HEK293 (cell line): ENCODE measurements at regions not wholly inside any gene's neighbourhood (a gene's known extent, or its start where the extent isn't known, plus 50 kb on each side); places are given as distances from the start of the nearest gene placed in this dataset.
A peak's percentile ranks its signal among the peaks of the same experiment; 100 is the strongest.

Experiments
- GLIS1 ChIP-seq: fragments of 450-650 bp; formaldehyde crosslinking; IDR thresholded peaks from 2 replicates; pipeline ENCODE4 v1.5.1; 2016; ENCODE audit warnings: missing biosample characterization, missing genetic modification characterization
- HOXD13 ChIP-seq: sonication (generic); formaldehyde crosslinking; IDR thresholded peaks from 2 replicates; pipeline ENCODE4 v1.8.0; 2022; ENCODE audit warnings: missing genetic modification reagents, borderline replicate concordance
- INSM2 ChIP-seq: fragments of 450-650 bp; formaldehyde crosslinking; IDR thresholded peaks from 2 replicates; pipeline ENCODE4 v1.5.1; 2016; ENCODE audit warnings: missing biosample characterization, missing genetic modification characterization
- KLF7 ChIP-seq: fragments of 450-650 bp; formaldehyde crosslinking; IDR thresholded peaks from 2 replicates; pipeline ENCODE4 v1.5.1; 2016; ENCODE audit warnings: missing biosample characterization, missing genetic modification characterization, borderline replicate concordance
- MZF1 ChIP-seq: fragments of 450-650 bp; formaldehyde crosslinking; IDR thresholded peaks from 2 replicates; pipeline ENCODE4 v1.5.1; 2017; ENCODE audit warnings: missing biosample characterization, missing genetic modification characterization, borderline replicate concordance
- REST ChIP-seq: fragments of 450-650 bp; formaldehyde crosslinking; IDR thresholded peaks from 2 replicates; pipeline ENCODE4 v1.5.1; 2016; ENCODE audit warnings: missing biosample characterization, missing genetic modification characterization
- ZFHX2 ChIP-seq: fragments of 450-650 bp; formaldehyde crosslinking; conservative IDR thresholded peaks from 2 replicates; pipeline ENCODE4 v1.5.1; 2016; ENCODE audit warnings: missing biosample characterization, missing genetic modification characterization
- ZFP3 ChIP-seq: fragments of 450-650 bp; formaldehyde crosslinking; IDR thresholded peaks from 2 replicates; pipeline ENCODE4 v1.5.1; 2016; ENCODE audit warnings: low read depth, missing biosample characterization, missing genetic modification characterization
- ZNF10 ChIP-seq: fragments of 450-650 bp; formaldehyde crosslinking; IDR thresholded peaks from 2 replicates; pipeline ENCODE4 v1.5.1; 2017; ENCODE audit warnings: missing biosample characterization, missing genetic modification characterization
- ZNF146 ChIP-seq: fragments of 450-650 bp; formaldehyde crosslinking; IDR thresholded peaks from 2 replicates; pipeline ENCODE4 v1.5.1; 2016; ENCODE audit warnings: missing biosample characterization, missing genetic modification characterization
- ZNF157 ChIP-seq: fragments of 450-650 bp; formaldehyde crosslinking; IDR thresholded peaks from 2 replicates; pipeline ENCODE4 v1.5.1; 2016; ENCODE audit warnings: missing biosample characterization, missing genetic modification characterization
- ZNF184 ChIP-seq: fragments of 450-650 bp; IDR thresholded peaks from 2 replicates; pipeline ENCODE4 v1.5.1; 2018; ENCODE audit warnings: missing biosample characterization, mild to moderate bottlenecking, missing genetic modification characterization
- ZNF239 ChIP-seq: fragments of 450-650 bp; formaldehyde crosslinking; IDR thresholded peaks from 2 replicates; pipeline ENCODE4 v1.5.1; 2016; ENCODE audit warnings: missing biosample characterization, missing genetic modification characterization
- ZNF248 ChIP-seq: fragments of 450-650 bp; formaldehyde crosslinking; IDR thresholded peaks from 2 replicates; pipeline ENCODE4 v1.5.1; 2017; ENCODE audit warnings: missing biosample characterization, missing genetic modification characterization
- ZNF280C ChIP-seq: fragments of 450-650 bp; formaldehyde crosslinking; IDR thresholded peaks from 2 replicates; pipeline ENCODE4 v1.5.1; 2016; ENCODE audit warnings: missing biosample characterization, missing genetic modification characterization
- ZNF302 ChIP-seq: fragments of 450-650 bp; formaldehyde crosslinking; IDR thresholded peaks from 2 replicates; pipeline ENCODE4 v1.5.1; 2016; ENCODE audit warnings: missing biosample characterization, missing genetic modification characterization, low read depth
- ZNF324 ChIP-seq: fragments of 450-650 bp; formaldehyde crosslinking; IDR thresholded peaks from 2 replicates; pipeline ENCODE4 v1.5.1; 2016; ENCODE audit warnings: missing biosample characterization, missing genetic modification characterization
- ZNF501 ChIP-seq: fragments of 450-650 bp; formaldehyde crosslinking; IDR thresholded peaks from 2 replicates; pipeline ENCODE4 v1.5.1; 2016; ENCODE audit warnings: missing biosample characterization, missing genetic modification characterization
- ZNF510 ChIP-seq: fragments of 450-650 bp; formaldehyde crosslinking; IDR thresholded peaks from 2 replicates; pipeline ENCODE4 v1.5.1; 2018; ENCODE audit warnings: mild to moderate bottlenecking, missing genetic modification characterization, missing biosample characterization; ENCODE audit not compliant: insufficient replicate concordance
- ZNF549 ChIP-seq: fragments of 450-650 bp; IDR thresholded peaks from 2 replicates; pipeline ENCODE4 v1.5.1; 2018; ENCODE audit warnings: missing biosample characterization, missing genetic modification characterization, mild to moderate bottlenecking, inconsistent platforms, moderate library complexity
- ZNF555 ChIP-seq: fragments of 450-650 bp; formaldehyde crosslinking; conservative IDR thresholded peaks from 2 replicates; pipeline ENCODE4 v1.5.1; 2017; ENCODE audit warnings: missing biosample characterization, mild to moderate bottlenecking, missing genetic modification characterization, inconsistent platforms
- ZNF621 ChIP-seq: fragments of 450-650 bp; formaldehyde crosslinking; IDR thresholded peaks from 2 replicates; pipeline ENCODE4 v1.5.1; 2017; ENCODE audit warnings: missing biosample characterization, missing genetic modification characterization
- ZNF777 ChIP-seq: fragments of 450-650 bp; formaldehyde crosslinking; IDR thresholded peaks from 2 replicates; pipeline ENCODE4 v1.5.1; 2017; ENCODE audit warnings: missing biosample characterization, missing genetic modification characterization, borderline replicate concordance
- ZNF792 ChIP-seq: fragments of 450-650 bp; formaldehyde crosslinking; IDR thresholded peaks from 2 replicates; pipeline ENCODE4 v1.5.1; 2016; ENCODE audit warnings: missing biosample characterization, missing genetic modification characterization
- TF ChIP-seq, protein P1 (sequence below): fragments of 450-650 bp; formaldehyde crosslinking; IDR thresholded peaks from 2 replicates; pipeline ENCODE4 v1.5.1; 2016; ENCODE audit warnings: missing biosample characterization, missing genetic modification characterization, low read depth
- TF ChIP-seq, protein P2 (sequence below): IDR thresholded peaks from 2 replicates; pipeline ENCODE4 v1.6.1; 2011; ENCODE audit warnings: mild to moderate bottlenecking, low read depth, low read length, borderline replicate concordance
- TF ChIP-seq, protein P3 (sequence below): fragments of 450-650 bp; formaldehyde crosslinking; IDR thresholded peaks from 2 replicates; pipeline ENCODE4 v1.5.1; 2016; ENCODE audit warnings: missing biosample characterization, missing genetic modification characterization
- TF ChIP-seq, protein P4 (sequence below): fragments of 450-650 bp; formaldehyde crosslinking; IDR thresholded peaks from 2 replicates; pipeline ENCODE4; 2016; ENCODE audit warnings: missing biosample characterization, missing genetic modification characterization

GRCh38 chr12:105706321-105706972 lies 376.0 kb downstream of the C12orf75 start (continued):
- TF ChIP-seq HOXD13 (CRISPR knock-in tag) (no peak), ZNF146 (tag by site-specific recombination) (0 out of 2 replicates have a peak, but pooled peaks have one; percentile 3), GLIS1 (tag by site-specific recombination) (no peak; the same call in 1 of the 2 replicates), KLF7 (no peak), REST (tag by site-specific recombination) (no peak), INSM2 (peak; percentile 23; the same call in 1 of the 2 replicates), ZNF621 (tag by site-specific recombination) (no peak), ZNF792 (no peak), ZNF10 (tag by site-specific recombination) (peak; percentile 20; the same call in 1 of the 2 replicates), MZF1 (tag by site-specific recombination) (no peak), ZNF549 (no peak), ZFP3 (tag by site-specific recombination) (no peak), ZNF302 (tag by site-specific recombination) (no peak), ZNF501 (no peak; the same call in 1 of the 2 replicates), ZNF239 (no peak), ZNF555 (no peak), ZNF777 (tag by site-specific recombination) (no peak), ZNF510 (tag by site-specific recombination) (no peak), ZNF280C (tag by site-specific recombination) (no peak), ZNF184 (0 out of 2 replicates have a peak, but pooled peaks have one; percentile 35), ZNF324 (tag by site-specific recombination) (no peak), ZNF157 (tag by site-specific recombination) (no peak), ZNF248 (tag by site-specific recombination) (no peak), ZFHX2 (tag by site-specific recombination) (no peak)
- TF ChIP-seq, protein P1, sequence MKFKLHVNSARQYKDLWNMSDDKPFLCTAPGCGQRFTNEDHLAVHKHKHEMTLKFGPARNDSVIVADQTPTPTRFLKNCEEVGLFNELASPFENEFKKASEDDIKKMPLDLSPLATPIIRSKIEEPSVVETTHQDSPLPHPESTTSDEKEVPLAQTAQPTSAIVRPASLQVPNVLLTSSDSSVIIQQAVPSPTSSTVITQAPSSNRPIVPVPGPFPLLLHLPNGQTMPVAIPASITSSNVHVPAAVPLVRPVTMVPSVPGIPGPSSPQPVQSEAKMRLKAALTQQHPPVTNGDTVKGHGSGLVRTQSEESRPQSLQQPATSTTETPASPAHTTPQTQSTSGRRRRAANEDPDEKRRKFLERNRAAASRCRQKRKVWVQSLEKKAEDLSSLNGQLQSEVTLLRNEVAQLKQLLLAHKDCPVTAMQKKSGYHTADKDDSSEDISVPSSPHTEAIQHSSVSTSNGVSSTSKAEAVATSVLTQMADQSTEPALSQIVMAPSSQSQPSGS (tag by site-specific recombination) = no peak
- TF ChIP-seq, protein P2, sequence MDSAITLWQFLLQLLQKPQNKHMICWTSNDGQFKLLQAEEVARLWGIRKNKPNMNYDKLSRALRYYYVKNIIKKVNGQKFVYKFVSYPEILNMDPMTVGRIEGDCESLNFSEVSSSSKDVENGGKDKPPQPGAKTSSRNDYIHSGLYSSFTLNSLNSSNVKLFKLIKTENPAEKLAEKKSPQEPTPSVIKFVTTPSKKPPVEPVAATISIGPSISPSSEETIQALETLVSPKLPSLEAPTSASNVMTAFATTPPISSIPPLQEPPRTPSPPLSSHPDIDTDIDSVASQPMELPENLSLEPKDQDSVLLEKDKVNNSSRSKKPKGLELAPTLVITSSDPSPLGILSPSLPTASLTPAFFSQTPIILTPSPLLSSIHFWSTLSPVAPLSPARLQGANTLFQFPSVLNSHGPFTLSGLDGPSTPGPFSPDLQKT = no peak
- TF ChIP-seq, protein P3, sequence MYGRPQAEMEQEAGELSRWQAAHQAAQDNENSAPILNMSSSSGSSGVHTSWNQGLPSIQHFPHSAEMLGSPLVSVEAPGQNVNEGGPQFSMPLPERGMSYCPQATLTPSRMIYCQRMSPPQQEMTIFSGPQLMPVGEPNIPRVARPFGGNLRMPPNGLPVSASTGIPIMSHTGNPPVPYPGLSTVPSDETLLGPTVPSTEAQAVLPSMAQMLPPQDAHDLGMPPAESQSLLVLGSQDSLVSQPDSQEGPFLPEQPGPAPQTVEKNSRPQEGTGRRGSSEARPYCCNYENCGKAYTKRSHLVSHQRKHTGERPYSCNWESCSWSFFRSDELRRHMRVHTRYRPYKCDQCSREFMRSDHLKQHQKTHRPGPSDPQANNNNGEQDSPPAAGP (tag by site-specific recombination) = peak; percentile 92
- TF ChIP-seq, protein P4, sequence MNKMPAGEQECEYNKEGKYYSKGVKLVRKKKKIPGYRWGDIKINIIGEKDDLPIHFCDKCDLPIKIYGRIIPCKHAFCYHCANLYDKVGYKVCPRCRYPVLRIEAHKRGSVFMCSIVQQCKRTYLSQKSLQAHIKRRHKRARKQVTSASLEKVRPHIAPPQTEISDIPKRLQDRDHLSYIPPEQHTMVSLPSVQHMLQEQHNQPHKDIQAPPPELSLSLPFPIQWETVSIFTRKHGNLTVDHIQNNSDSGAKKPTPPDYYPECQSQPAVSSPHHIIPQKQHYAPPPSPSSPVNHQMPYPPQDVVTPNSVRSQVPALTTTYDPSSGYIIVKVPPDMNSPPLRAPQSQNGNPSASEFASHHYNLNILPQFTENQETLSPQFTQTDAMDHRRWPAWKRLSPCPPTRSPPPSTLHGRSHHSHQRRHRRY (tag by site-specific recombination) = no peak
